HG03280 (cell line): ENCODE measurements at regions not wholly inside any gene's neighbourhood (a gene's known extent, or its start where the extent isn't known, plus 50 kb on each side); places are given as distances from the start of the nearest gene placed in this dataset.

Experiments
- ATAC-seq: cut with Tn5 transposase; IDR thresholded peaks from one replicate; pipeline ENCODE4 v1.9.1; 2021; ENCODE audit warnings: mild to moderate bottlenecking, moderate library complexity; ENCODE audit not compliant: unreplicated experiment

DNA sequence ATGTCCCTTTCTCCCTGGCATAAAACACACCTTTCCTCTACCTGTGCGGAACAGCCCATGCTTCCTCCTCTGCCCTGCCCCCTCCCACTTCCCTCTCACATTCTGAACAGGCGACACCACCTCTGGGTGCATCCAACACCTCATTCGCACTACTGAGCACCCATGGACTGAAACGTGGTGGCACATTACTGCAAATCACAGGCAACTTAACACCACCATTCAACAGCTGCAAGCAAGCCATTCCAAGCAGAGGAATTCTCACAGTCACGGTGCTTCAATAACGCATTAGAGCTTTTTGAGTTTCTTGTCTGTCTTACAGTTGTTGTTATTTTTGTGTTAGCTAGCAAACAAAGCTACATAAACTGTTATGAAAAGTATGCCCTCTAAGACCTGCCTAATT is 298.2 kb upstream of the TAS2R1 start:
- no peak for ATAC-seq

GRCh38 chr5:9927521-9927997 is 297.4 kb upstream of the TAS2R1 start:
- ATAC-seq, result no peak

DNA sequence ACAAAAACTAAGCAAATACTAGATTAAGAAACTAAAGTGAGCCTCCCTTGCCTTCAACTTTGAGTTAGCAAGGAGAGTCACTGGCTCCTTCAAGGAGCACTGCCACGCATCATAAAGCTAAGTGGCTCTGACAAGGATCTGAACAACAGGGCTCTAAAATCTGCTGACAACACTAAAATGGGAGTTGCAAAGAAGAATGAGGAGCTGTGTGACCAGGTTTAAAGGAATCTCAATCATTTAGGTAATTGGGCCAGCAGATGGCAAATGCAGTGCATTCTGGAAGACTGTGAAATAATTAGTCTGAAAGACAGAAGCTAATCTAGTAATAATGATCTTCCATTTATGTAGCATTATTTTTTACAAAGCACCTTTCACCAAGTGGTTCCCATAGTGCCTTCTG is 297.0 kb upstream of the TAS2R1 start:
- ATAC-seq, result no peak

GRCh38 chr5:9924614-9925013 is 294.5 kb upstream of the TAS2R1 start:
- ATAC-seq, result peak; percentile 85

DNA sequence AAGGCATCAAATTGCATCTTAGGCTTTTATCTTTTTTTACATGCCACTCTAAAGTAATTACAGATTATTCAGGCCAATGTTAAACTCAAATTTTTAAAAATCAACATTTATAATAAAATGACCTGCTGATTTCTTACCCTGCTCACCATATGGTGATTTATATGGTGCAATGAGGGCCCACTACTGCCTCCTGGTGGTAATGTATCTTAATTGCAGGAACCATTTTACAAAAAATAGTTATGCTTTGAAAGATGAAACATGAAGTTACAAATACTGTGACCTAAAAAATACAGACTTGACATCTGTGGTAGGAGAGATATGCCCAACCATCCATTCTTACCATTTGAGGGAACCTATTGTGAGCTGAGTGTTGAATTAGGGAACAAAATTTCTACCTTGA is 292.6 kb upstream of the TAS2R1 start:
- no peak for ATAC-seq

DNA sequence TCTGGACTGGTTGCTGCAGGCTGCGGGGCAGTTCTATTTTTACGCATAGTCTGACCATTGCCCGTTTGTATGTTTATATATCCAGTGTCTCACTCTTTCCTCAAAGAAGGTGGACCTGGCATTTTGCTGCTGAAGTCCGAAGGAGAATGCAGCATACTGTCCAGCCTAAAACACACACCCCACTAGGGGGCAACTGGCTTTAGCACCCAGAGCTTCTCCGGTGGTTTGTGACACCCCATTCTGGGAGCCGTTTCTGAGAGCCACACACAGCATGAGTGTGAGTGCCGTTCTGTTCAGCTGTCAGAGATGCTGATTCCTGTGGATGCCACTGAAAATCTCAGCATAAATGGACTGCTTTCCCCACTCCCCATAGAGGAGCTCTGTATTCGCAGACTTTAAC is 290.5 kb upstream of the TAS2R1 start:
- ATAC-seq, result no peak

DNA sequence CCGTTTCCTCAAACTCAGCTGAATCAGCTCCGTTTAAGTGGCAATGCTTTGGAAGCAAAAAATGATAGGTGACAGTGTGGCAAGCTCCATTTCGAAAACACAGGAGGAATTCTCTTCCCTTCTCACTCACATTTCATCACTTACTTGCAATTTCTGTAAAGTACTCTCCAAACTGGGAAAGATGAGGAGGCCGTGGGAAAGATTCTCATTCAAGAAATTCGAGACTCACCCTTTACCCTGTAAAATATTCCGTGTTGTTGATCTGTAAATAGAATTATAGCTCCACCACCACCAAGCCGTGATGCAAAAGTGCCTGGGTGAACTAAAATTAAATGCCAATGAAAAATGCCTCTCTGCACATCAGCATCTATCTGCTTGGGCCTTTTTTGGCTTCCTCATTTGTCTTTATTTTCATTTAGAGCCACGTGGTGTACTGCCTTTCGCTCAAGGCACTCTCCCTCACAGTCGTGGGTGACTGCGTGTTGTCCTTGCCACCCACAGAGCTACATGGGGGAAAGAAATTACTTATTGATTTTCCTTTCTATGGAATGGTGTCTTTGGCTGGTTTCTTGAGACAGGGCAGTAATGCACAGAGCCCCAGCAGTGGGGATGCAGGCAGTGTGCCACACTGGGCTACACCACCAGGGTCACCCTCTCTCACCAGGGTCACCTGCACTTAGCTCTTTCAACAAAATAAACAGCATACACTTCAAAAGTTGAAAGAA is 289.3 kb upstream of the TAS2R1 start:
- ATAC-seq, result no peak

- no peak for ATAC-seq
Measured at GRCh38 chr5:9905661-9906060, 275.5 kb upstream of the TAS2R1 start.

GRCh38 chr5:9903801-9904200 is 273.6 kb upstream of the TAS2R1 start:
- no peak for ATAC-seq

DNA sequence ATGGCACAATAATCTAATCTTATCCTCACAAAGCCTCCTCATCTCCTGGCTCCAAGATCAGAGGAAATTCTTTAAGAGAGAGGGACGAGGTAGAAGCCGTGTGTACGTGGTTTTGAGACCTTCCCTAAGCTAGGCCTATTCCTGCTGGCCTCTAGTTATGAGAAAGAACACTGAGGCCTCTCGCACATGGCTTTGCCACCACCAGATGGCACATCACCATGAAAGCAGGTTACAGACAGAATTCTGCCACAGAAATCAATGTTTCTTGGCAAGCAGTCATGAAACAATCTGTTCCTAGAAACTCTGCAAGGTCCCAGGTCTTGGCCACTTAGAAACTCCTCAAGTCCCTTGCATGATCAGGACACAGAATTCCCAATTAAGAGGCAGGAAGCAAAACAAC is 268.2 kb upstream of the TAS2R1 start:
- no peak for ATAC-seq

GRCh38 chr5:9895302-9895645 is 265.1 kb upstream of the TAS2R1 start:
- ATAC-seq, result no peak

DNA sequence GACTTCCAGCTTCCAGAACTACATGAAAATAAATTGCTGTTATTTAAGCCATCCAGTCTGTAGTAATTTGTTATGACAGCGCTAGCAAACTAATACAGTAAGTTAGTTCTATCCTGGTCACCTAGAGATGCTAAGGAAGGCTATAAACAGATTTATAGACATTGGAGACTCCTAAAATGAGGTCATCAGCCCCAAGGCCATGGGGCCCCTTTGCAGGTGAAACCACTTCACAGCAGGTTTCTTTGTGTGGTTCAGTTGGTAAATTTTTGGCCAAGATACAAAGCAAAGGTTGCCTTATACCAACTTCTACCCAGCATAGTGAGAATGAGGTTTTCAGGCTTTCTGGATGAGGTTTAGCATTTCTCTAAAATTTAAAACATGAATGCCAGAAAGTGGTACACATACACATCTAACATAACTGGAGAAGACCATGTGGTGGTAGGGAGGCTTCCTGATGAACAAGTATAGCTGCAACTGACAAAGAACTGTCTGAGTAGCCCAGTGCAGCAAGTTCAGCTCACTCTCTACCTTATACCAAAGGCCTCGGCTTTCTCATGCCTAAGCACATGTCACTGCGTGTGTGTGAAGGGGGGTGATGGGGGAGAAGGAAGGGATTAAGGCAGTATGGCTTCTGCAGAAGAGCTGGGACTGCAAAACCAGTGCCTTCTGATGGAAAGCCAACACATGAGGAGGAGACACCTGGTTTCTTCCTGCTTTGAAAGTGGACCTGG is 264.6 kb upstream of the TAS2R1 start:
- ATAC-seq, result no peak

GRCh38 chr5:9892696-9893095 is 262.5 kb upstream of the TAS2R1 start:
- ATAC-seq, result no peak

- ATAC-seq, result no peak
Measured at GRCh38 chr5:9889511-9889910, 259.4 kb upstream of the TAS2R1 start.

DNA sequence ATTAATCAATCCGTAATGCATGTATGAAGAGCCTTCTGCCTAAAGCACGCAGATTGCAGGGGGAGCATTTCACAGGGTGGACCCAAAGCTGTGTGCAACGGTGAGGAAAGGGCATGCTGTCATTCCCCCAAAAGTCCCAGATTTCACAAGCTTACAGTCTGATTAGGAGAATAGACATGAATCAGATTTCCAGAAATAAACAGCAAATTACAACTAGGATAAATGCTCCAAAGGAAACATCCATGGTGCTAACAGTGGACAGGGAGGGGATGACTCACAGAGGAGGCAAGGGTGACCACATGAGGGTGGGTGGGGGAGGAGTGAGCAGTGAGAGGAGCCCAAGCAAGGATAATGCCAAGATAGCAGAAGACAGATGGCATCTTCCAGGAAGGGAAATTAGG is 258.4 kb upstream of the TAS2R1 start:
- no peak for ATAC-seq

DNA sequence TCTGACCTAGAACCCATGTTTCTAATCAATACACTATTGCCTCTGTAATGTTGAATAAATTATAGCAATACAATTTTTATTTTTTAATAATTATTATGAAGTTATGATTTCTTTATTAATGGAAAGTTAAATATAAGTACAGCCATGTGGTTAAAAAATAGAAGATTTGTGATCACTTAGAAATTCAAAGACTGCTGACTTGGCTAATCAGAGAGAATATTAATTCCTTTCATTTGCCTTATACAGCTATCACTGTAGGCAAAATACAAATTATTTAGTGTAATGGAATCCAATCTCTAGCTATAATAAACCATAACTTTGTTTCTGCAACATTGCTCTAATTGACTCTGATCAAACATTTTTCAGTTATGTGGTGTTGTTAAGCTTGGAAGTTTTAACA is 255.0 kb upstream of the TAS2R1 start:
- no peak for ATAC-seq

DNA sequence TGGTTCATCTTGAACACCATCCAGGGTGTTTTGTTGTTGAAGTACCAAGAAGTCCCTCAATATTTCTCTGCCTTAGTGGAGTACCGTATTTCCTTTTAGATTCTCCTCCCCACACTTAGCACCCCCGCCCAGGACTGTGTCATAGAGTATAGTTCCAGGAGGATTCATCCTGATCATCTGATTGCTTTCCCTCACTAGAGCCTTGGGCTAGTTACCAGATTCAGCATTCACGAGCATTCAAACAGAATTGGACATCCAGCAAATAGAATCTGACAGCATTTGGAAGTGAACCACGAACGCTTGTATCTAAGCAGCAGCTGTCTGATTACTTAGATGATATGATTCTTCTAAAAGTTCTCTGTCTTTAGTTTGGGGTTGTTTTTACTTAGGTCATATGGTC is 248.1 kb upstream of the TAS2R1 start:
- ATAC-seq, result no peak

- no peak for ATAC-seq
Measured at GRCh38 chr5:9877488-9877887, 247.3 kb upstream of the TAS2R1 start.

DNA sequence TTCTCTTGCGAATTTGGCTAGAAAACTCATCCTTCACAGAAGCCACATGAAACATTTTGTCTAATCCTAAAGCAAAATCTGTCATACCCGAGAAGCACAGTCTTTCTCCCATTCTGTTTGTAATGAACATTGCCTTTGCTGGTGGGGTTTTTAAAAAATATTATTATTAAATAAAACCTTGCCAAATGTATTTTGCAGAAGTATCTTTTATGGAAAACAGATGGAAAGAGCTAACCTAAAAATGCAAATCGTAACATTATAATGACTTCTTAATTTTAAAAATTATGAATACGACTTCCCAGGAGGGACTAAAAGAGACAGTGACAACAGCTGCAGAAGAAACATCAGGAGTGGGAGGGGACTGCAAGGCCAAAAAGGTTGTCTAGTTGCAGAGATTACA is 246.3 kb upstream of the TAS2R1 start:
- ATAC-seq, result no peak

GRCh38 chr5:9869616-9870288 is 239.6 kb upstream of the TAS2R1 start:
- ATAC-seq, result no peak

GRCh38 chr5:9865574-9865973 is 235.4 kb upstream of the TAS2R1 start:
- no peak for ATAC-seq

- ATAC-seq, result no peak
Measured at GRCh38 chr5:9864791-9865190, 234.6 kb upstream of the TAS2R1 start.
